ENCODE measurements at regions not wholly inside any gene's neighbourhood (a gene's known extent, or its start where the extent isn't known, plus 50 kb on each side); places are given as distances from the start of the nearest gene placed in this dataset.

GRCh38 chr14:62347562-62348011 lies 585.4 kb downstream of the SNAPC1 start:
- no peak overlapping the region for H3K4me3 Mint-ChIP-seq
- peaks cover 5% of the 10 kb centered on the region for H3K36me3 Mint-ChIP-seq
- TF ChIP-seq CTCF (IDR thresholded peaks at IDR 0.05; ENCODE audit: unreplicated experiment): no peak
- no peak overlapping the region for H3K27ac Mint-ChIP-seq
- no peaks in the 10 kb centered on the region for H3K4me1 Mint-ChIP-seq
- peaks cover 8% of the 10 kb centered on the region for H3K9me3 Mint-ChIP-seq
- DNase-seq (ENCODE audit: low spot score in 2 of 2, unreplicated experiment in 2 of 2): no peak
- no peaks in the 10 kb centered on the region for H3K27me3 Mint-ChIP-seq (ENCODE audit: low read depth)

DNA sequence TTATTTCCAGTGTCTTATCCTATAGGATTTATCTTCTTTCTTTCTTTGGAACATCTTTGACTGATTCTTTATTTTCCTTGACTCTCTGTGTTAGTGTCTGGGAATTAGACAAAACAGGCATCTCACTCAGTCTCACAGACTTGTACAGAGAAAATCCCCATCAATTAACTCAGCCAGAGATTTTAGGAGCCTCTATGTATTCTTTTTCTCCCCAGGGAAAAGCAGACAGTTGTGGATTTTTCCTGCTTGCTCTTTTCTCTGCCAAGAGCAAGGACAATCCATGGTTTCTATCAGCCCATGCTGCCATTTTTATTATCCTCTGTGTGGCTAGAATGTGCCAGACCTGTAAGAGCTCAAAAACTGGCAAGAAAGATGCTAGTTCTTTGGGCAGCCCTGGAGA lies 595.1 kb downstream of the SNAPC1 start:
- no peak for TF ChIP-seq CTCF (IDR thresholded peaks at IDR 0.05; ENCODE audit: unreplicated experiment)
- no peak overlapping the region for H3K27ac Mint-ChIP-seq
- peaks cover 2% of the 10 kb centered on the region for H3K36me3 Mint-ChIP-seq
- no peak overlapping the region for H3K4me3 Mint-ChIP-seq
- H3K27me3 Mint-ChIP-seq (ENCODE audit: low read depth): no peaks in the 10 kb centered on the region
- no peak for DNase-seq (ENCODE audit: low spot score in 2 of 2, unreplicated experiment in 2 of 2)
- H3K9me3 Mint-ChIP-seq: peaks cover 39% of the 10 kb centered on the region
- H3K4me1 Mint-ChIP-seq: no peaks in the 10 kb centered on the region

- TF ChIP-seq CTCF (IDR thresholded peaks at IDR 0.05; ENCODE audit: unreplicated experiment): no peak
- Mint-ChIP-seq H3K36me3 (no peaks in the 10 kb centered on the region), H3K4me1 (no peaks in the 10 kb centered on the region), H3K4me3 (no peak overlapping the region), H3K27ac (no peak overlapping the region), H3K9me3 (peaks cover 8% of the 10 kb centered on the region), H3K27me3 (ENCODE audit: low read depth) (peaks cover 2% of the 10 kb centered on the region)
- DNase-seq (ENCODE audit: low spot score in 2 of 2, unreplicated experiment in 2 of 2): no peak
These were observed 601.9 kb downstream of the SNAPC1 start for GRCh38 chr14:62364161-62364560.

GRCh38 chr14:62364800-62365280 lies 602.6 kb downstream of the SNAPC1 start:
- Mint-ChIP-seq H3K27me3 (ENCODE audit: low read depth) (peaks cover 2% of the 10 kb centered on the region), H3K27ac (no peak overlapping the region), H3K36me3 (no peaks in the 10 kb centered on the region), H3K4me1 (no peaks in the 10 kb centered on the region), H3K4me3 (no peak overlapping the region), H3K9me3 (peaks cover 8% of the 10 kb centered on the region)
- DNase-seq (ENCODE audit: low spot score in 2 of 2, unreplicated experiment in 2 of 2): no peak
- no peak for TF ChIP-seq CTCF (IDR thresholded peaks at IDR 0.05; ENCODE audit: unreplicated experiment)

DNA sequence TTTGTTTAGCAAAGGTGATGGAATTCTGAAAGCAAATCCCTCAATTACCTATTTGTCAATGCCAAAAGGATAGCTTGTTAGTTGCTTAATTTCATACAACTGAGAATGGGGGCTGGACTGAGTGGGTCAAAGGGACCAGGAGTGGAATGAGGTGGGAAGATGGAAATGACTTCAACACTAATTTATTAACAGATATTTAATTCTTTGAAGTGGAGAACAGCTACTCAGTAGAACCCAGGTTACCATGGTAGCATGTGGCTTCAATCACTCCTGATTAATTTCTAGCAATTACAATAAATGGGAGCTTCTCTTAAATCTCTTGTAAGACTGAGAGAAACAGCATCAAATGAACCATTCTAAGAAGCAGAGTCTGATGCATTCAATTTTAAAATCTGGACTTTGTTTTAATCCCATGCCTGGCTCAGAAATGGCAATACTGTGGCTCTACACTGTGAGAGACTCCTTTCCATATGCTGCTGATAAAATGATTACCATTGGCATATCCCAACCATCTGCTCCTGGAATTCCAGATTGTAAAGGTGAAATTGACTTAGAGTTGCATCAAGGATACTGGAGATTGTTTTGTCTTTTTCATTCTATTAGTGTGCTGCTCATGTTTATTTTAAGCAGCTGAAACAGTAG lies 607.8 kb downstream of the SNAPC1 start:
- Mint-ChIP-seq H3K27me3 (ENCODE audit: low read depth) (peaks cover 6% of the 10 kb centered on the region), H3K36me3 (no peaks in the 10 kb centered on the region), H3K27ac (no peak overlapping the region), H3K4me3 (no peak overlapping the region), H3K4me1 (no peaks in the 10 kb centered on the region), H3K9me3 (peaks cover 6% of the 10 kb centered on the region)
- no peak for TF ChIP-seq CTCF (IDR thresholded peaks at IDR 0.05; ENCODE audit: unreplicated experiment)
- no peak for DNase-seq (ENCODE audit: low spot score in 2 of 2, unreplicated experiment in 2 of 2)
